Endothelial cell (in vitro differentiated cells): ENCODE measurements at regions not wholly inside any gene's neighbourhood (a gene's known extent, or its start where the extent isn't known, plus 50 kb on each side); places are given as distances from the start of the nearest gene placed in this dataset.

ENCODE experiments used
- DNase-seq: peaks from one replicate; pipeline ENCODE4 v3.0.0; 2021; ENCODE audit warnings: low spot score
- H3K27ac Mint-ChIP-seq: one replicate; pipeline ENCODE4 v1.8.0; 2021; ENCODE audit warnings: mixed read lengths, inconsistent platforms; ENCODE audit not compliant: unreplicated experiment
- H3K27me3 Mint-ChIP-seq: one replicate; pipeline ENCODE4 v1.8.0; 2021; ENCODE audit warnings: mild to moderate bottlenecking, moderate library complexity, mixed read lengths, inconsistent platforms; ENCODE audit not compliant: unreplicated experiment
- H3K36me3 Mint-ChIP-seq: one replicate; pipeline ENCODE4 v1.8.0; 2021; ENCODE audit warnings: mild to moderate bottlenecking, low read depth, mixed read lengths, inconsistent platforms; ENCODE audit not compliant: unreplicated experiment
- H3K4me1 Mint-ChIP-seq: one replicate; pipeline ENCODE4 v1.8.0; 2021; ENCODE audit warnings: mild to moderate bottlenecking, mixed read lengths, inconsistent platforms; ENCODE audit not compliant: unreplicated experiment
- H3K4me3 Mint-ChIP-seq: one replicate; pipeline ENCODE4 v1.8.0; 2021; ENCODE audit warnings: mild to moderate bottlenecking, mixed read lengths, inconsistent platforms; ENCODE audit not compliant: unreplicated experiment
- H3K9me3 Mint-ChIP-seq: one replicate; pipeline ENCODE4 v1.8.0; 2021; ENCODE audit warnings: mixed read lengths, inconsistent platforms; ENCODE audit not compliant: unreplicated experiment
- CTCF ChIP-seq: fragments of 200-600 bp; sonication (generic); IDR thresholded peaks from one replicate; pipeline ENCODE4 v1.5.0; 2021; ENCODE audit warnings: antibody characterized with exemption; ENCODE audit not compliant: unreplicated experiment

- Mint-ChIP-seq H3K4me3 (no peak overlapping the region), H3K36me3 (no peaks in the 10 kb centered on the region), H3K27me3 (no peaks in the 10 kb centered on the region), H3K27ac (no peak overlapping the region), H3K4me1 (peaks cover 13% of the 10 kb centered on the region), H3K9me3 (no peaks in the 10 kb centered on the region)
- DNase-seq = no peak
- TF ChIP-seq CTCF = no peak
Observed at GRCh38 chr3:17972476-17972875, 230.0 kb upstream of the TBC1D5 start.

- H3K36me3 Mint-ChIP-seq = no peaks in the 10 kb centered on the region
Observed at GRCh38 chr3:17972030-17972429, 229.6 kb upstream of the TBC1D5 start.

GRCh38 chr3:17969985-17970568, 227.6 kb upstream of the TBC1D5 start:
- peaks cover 13% of the 10 kb centered on the region for H3K4me1 Mint-ChIP-seq
- H3K27ac Mint-ChIP-seq = no peak overlapping the region
- H3K36me3 Mint-ChIP-seq = no peaks in the 10 kb centered on the region
- no peaks in the 10 kb centered on the region for H3K9me3 Mint-ChIP-seq
- no peak overlapping the region for H3K4me3 Mint-ChIP-seq
- TF ChIP-seq CTCF = no peak
- DNase-seq = no peak
- peaks cover 1% of the 10 kb centered on the region for H3K27me3 Mint-ChIP-seq

More at GRCh38 chr3:17972030-17972429, 229.6 kb upstream of the TBC1D5 start:
- Mint-ChIP-seq H3K4me3 (no peak overlapping the region), H3K4me1 (peaks cover 13% of the 10 kb centered on the region), H3K27me3 (no peaks in the 10 kb centered on the region), H3K27ac (no peak overlapping the region), H3K9me3 (no peaks in the 10 kb centered on the region)
- no peak for DNase-seq
- no peak for TF ChIP-seq CTCF

GRCh38 chr3:17969244-17969643, 226.8 kb upstream of the TBC1D5 start:
- Mint-ChIP-seq H3K4me1 (peaks cover 13% of the 10 kb centered on the region), H3K27me3 (peaks cover 1% of the 10 kb centered on the region), H3K27ac (no peak overlapping the region), H3K4me3 (no peak overlapping the region), H3K9me3 (no peaks in the 10 kb centered on the region), H3K36me3 (no peaks in the 10 kb centered on the region)
- TF ChIP-seq CTCF = no peak
- no peak for DNase-seq

- H3K9me3 Mint-ChIP-seq = no peaks in the 10 kb centered on the region
- DNase-seq = no peak
- no peak overlapping the region for H3K4me3 Mint-ChIP-seq
- no peak overlapping the region for H3K27ac Mint-ChIP-seq
- peaks cover 1% of the 10 kb centered on the region for H3K27me3 Mint-ChIP-seq
- no peaks in the 10 kb centered on the region for H3K36me3 Mint-ChIP-seq
- H3K4me1 Mint-ChIP-seq = peaks cover 6% of the 10 kb centered on the region
- no peak for TF ChIP-seq CTCF
Observed at GRCh38 chr3:17967953-17968607, 225.6 kb upstream of the TBC1D5 start.
